Activated naive CD8-positive, alpha-beta T cell treated with anti-CD3 and anti-CD28 coated beads, Interleukin-2, amount 50 U/mL, for 24 hours (primary cell): ENCODE measurements at regions not wholly inside any gene's neighbourhood (a gene's known extent, or its start where the extent isn't known, plus 50 kb on each side); places are given as distances from the start of the nearest gene placed in this dataset.
"Not testable (repeated sequence)": the region's sequence is repeated elsewhere in the genome, so short reads cannot be mapped to it uniquely, and the experiment has no call there.

Source experiments
- ATAC-seq: fragments of 150-1000 bp; cut with Tn5 transposase; one replicate; pipeline ENCODE4 v1.10.0; 2021
- DNase-seq: peaks from one replicate; pipeline ENCODE4 v3.0.0; 2021
- H3K27ac Mint-ChIP-seq: one replicate; pipeline ENCODE4 v1.8.0; 2021; ENCODE audit warnings: mild to moderate bottlenecking, mixed read lengths
- H3K27me3 Mint-ChIP-seq: one replicate; pipeline ENCODE4 v1.8.0; 2021; ENCODE audit warnings: mixed read lengths
- H3K36me3 Mint-ChIP-seq: one replicate; pipeline ENCODE4 v1.8.0; 2021; ENCODE audit warnings: low read depth, mixed read lengths
- H3K4me1 Mint-ChIP-seq: one replicate; pipeline ENCODE4 v1.8.0; 2021; ENCODE audit warnings: mixed read lengths
- H3K4me3 Mint-ChIP-seq: one replicate; pipeline ENCODE4 v1.8.0; 2021; ENCODE audit warnings: mild to moderate bottlenecking, moderate library complexity, mixed read lengths
- H3K9me3 Mint-ChIP-seq: one replicate; pipeline ENCODE4 v1.8.0; 2021; ENCODE audit warnings: mixed read lengths

- H3K9me3 Mint-ChIP-seq, result peaks cover 16% of the 10 kb centered on the region
- H3K27ac Mint-ChIP-seq, result no peak overlapping the region
- H3K36me3 Mint-ChIP-seq, result no peaks in the 10 kb centered on the region
- no peak for DNase-seq
- ATAC-seq, result no peak
- H3K27me3 Mint-ChIP-seq, result no peaks in the 10 kb centered on the region
- H3K4me3 Mint-ChIP-seq, result no peak overlapping the region
- no peaks in the 10 kb centered on the region for H3K4me1 Mint-ChIP-seq
Observed at GRCh38 chr4:189740873-189741272, 199.8 kb upstream of the FRG1 start.

GRCh38 chr4:189753092-189753491 lies 187.6 kb upstream of the FRG1 start:
- not testable (repeated sequence) for H3K4me1 Mint-ChIP-seq, H3K27ac Mint-ChIP-seq, ATAC-seq, H3K27me3 Mint-ChIP-seq, DNase-seq, H3K4me3 Mint-ChIP-seq, H3K36me3 Mint-ChIP-seq
- peaks cover 15% of the 10 kb centered on the region for H3K9me3 Mint-ChIP-seq

- H3K4me1 Mint-ChIP-seq, result no peaks in the 10 kb centered on the region
Observed at GRCh38 chr4:189763583-189763982, 177.1 kb upstream of the FRG1 start.

GRCh38 chr4:189765301-189765700 lies 175.4 kb upstream of the FRG1 start:
- DNase-seq (no peak), ATAC-seq (no peak)
- Mint-ChIP-seq H3K36me3 (no peaks in the 10 kb centered on the region), H3K9me3 (no peaks in the 10 kb centered on the region), H3K4me3 (no peak overlapping the region), H3K27ac (no peak overlapping the region), H3K27me3 (no peaks in the 10 kb centered on the region), H3K4me1 (no peaks in the 10 kb centered on the region)

More at GRCh38 chr4:189763583-189763982, 177.1 kb upstream of the FRG1 start:
- no peaks in the 10 kb centered on the region for H3K36me3 Mint-ChIP-seq
- H3K27ac Mint-ChIP-seq, result no peak overlapping the region
- no peaks in the 10 kb centered on the region for H3K27me3 Mint-ChIP-seq
- ATAC-seq, result no peak
- no peak for DNase-seq
- H3K4me3 Mint-ChIP-seq, result no peak overlapping the region
- H3K9me3 Mint-ChIP-seq, result no peaks in the 10 kb centered on the region

GRCh38 chr4:189765736-189766135 lies 174.9 kb upstream of the FRG1 start:
- H3K36me3 Mint-ChIP-seq, result no peaks in the 10 kb centered on the region
- no peaks in the 10 kb centered on the region for H3K27me3 Mint-ChIP-seq
- no peak overlapping the region for H3K4me3 Mint-ChIP-seq
- H3K4me1 Mint-ChIP-seq, result no peaks in the 10 kb centered on the region
- DNase-seq (no peak), ATAC-seq (no peak)
- no peaks in the 10 kb centered on the region for H3K9me3 Mint-ChIP-seq
- no peak overlapping the region for H3K27ac Mint-ChIP-seq

GRCh38 chr4:189767941-189768340 lies 172.7 kb upstream of the FRG1 start:
- Mint-ChIP-seq H3K9me3 (no peaks in the 10 kb centered on the region), H3K27ac (no peak overlapping the region), H3K27me3 (no peaks in the 10 kb centered on the region), H3K4me3 (no peak overlapping the region), H3K36me3 (no peaks in the 10 kb centered on the region), H3K4me1 (no peaks in the 10 kb centered on the region)
- DNase-seq, result no peak
- no peak for ATAC-seq

- Mint-ChIP-seq H3K36me3 (no peaks in the 10 kb centered on the region), H3K9me3 (peaks cover 2% of the 10 kb centered on the region), H3K4me3 (no peak overlapping the region), H3K4me1 (no peaks in the 10 kb centered on the region), H3K27ac (no peak overlapping the region), H3K27me3 (no peaks in the 10 kb centered on the region)
- no peak for ATAC-seq
- no peak for DNase-seq
Observed at GRCh38 chr4:189769131-189769530, 171.5 kb upstream of the FRG1 start.

- DNase-seq (no peak), ATAC-seq (no peak)
- H3K36me3 Mint-ChIP-seq, result no peaks in the 10 kb centered on the region
- no peak overlapping the region for H3K27ac Mint-ChIP-seq
- H3K9me3 Mint-ChIP-seq, result peaks cover 3% of the 10 kb centered on the region
- no peaks in the 10 kb centered on the region for H3K27me3 Mint-ChIP-seq
- H3K4me1 Mint-ChIP-seq, result no peaks in the 10 kb centered on the region
- H3K4me3 Mint-ChIP-seq, result no peak overlapping the region
Observed at GRCh38 chr4:189771696-189772361, 168.8 kb upstream of the FRG1 start.

GRCh38 chr4:189773909-189774308 lies 166.8 kb upstream of the FRG1 start:
- no peaks in the 10 kb centered on the region for H3K36me3 Mint-ChIP-seq
- no peak for ATAC-seq
- no peak for DNase-seq
- H3K27me3 Mint-ChIP-seq, result no peaks in the 10 kb centered on the region
- no peak overlapping the region for H3K27ac Mint-ChIP-seq
- H3K9me3 Mint-ChIP-seq, result peaks cover 3% of the 10 kb centered on the region
- no peaks in the 10 kb centered on the region for H3K4me1 Mint-ChIP-seq
- H3K4me3 Mint-ChIP-seq, result no peak overlapping the region

- Mint-ChIP-seq H3K27ac (no peak overlapping the region), H3K27me3 (no peaks in the 10 kb centered on the region), H3K36me3 (no peaks in the 10 kb centered on the region), H3K9me3 (peaks cover 10% of the 10 kb centered on the region), H3K4me1 (no peaks in the 10 kb centered on the region), H3K4me3 (no peak overlapping the region)
- ATAC-seq, result no peak
- no peak for DNase-seq
Observed at GRCh38 chr4:189779281-189779980, 161.2 kb upstream of the FRG1 start.

GRCh38 chr4:189780391-189780790 lies 160.3 kb upstream of the FRG1 start:
- DNase-seq, result no peak
- Mint-ChIP-seq H3K27me3 (no peaks in the 10 kb centered on the region), H3K9me3 (peaks cover 10% of the 10 kb centered on the region), H3K4me3 (no peak overlapping the region), H3K36me3 (no peaks in the 10 kb centered on the region), H3K4me1 (no peaks in the 10 kb centered on the region), H3K27ac (no peak overlapping the region)
- no peak for ATAC-seq

- H3K36me3 Mint-ChIP-seq, result no peaks in the 10 kb centered on the region
- no peak overlapping the region for H3K4me3 Mint-ChIP-seq
Observed at GRCh38 chr4:189784651-189785050, 156.0 kb upstream of the FRG1 start.

GRCh38 chr4:189785257-189785656 lies 155.4 kb upstream of the FRG1 start:
- H3K36me3 Mint-ChIP-seq, result no peaks in the 10 kb centered on the region
- no peak overlapping the region for H3K4me3 Mint-ChIP-seq
- no peak overlapping the region for H3K27ac Mint-ChIP-seq
- H3K9me3 Mint-ChIP-seq, result peaks cover 10% of the 10 kb centered on the region
- H3K4me1 Mint-ChIP-seq, result no peaks in the 10 kb centered on the region
- ATAC-seq, result no peak
- no peak for DNase-seq
- peaks cover 2% of the 10 kb centered on the region for H3K27me3 Mint-ChIP-seq

More at GRCh38 chr4:189784651-189785050, 156.0 kb upstream of the FRG1 start:
- DNase-seq (no peak), ATAC-seq (no peak)
- no peaks in the 10 kb centered on the region for H3K4me1 Mint-ChIP-seq
- H3K27ac Mint-ChIP-seq, result no peak overlapping the region
- H3K27me3 Mint-ChIP-seq, result peaks cover 2% of the 10 kb centered on the region
- peaks cover 10% of the 10 kb centered on the region for H3K9me3 Mint-ChIP-seq

- DNase-seq, result no peak
- ATAC-seq, result no peak
- peaks cover 7% of the 10 kb centered on the region for H3K9me3 Mint-ChIP-seq
- no peak overlapping the region for H3K27ac Mint-ChIP-seq
- no peak overlapping the region for H3K4me3 Mint-ChIP-seq
- peaks cover 2% of the 10 kb centered on the region for H3K27me3 Mint-ChIP-seq
- no peaks in the 10 kb centered on the region for H3K4me1 Mint-ChIP-seq
- H3K36me3 Mint-ChIP-seq, result no peaks in the 10 kb centered on the region
Observed at GRCh38 chr4:189786447-189786846, 154.2 kb upstream of the FRG1 start.

GRCh38 chr4:189787216-189788031 lies 153.2 kb upstream of the FRG1 start:
- Mint-ChIP-seq H3K4me3 (no peak overlapping the region), H3K9me3 (no peaks in the 10 kb centered on the region), H3K27me3 (peaks cover 2% of the 10 kb centered on the region), H3K4me1 (no peaks in the 10 kb centered on the region), H3K36me3 (no peaks in the 10 kb centered on the region), H3K27ac (no peak overlapping the region)
- ATAC-seq (no peak), DNase-seq (no peak)
